PC-3 (cell line): ENCODE measurements at regions not wholly inside any gene's neighbourhood (a gene's known extent, or its start where the extent isn't known, plus 50 kb on each side); places are given as distances from the start of the nearest gene placed in this dataset.

Source experiments
- ATAC-seq: fragments of 200-7000 bp; cut with Tn5 transposase; 2 replicates; pipeline ENCODE4 v1.9.1; 2020; ENCODE audit warnings: mild to moderate bottlenecking, moderate library complexity
- BruUV-seq: library from RNA; stranded (reverse); fragments of 400-500 nt; replicated peaks from 2 replicates; lab custom pipeline; 2021; lab: Mats Ljungman, UMichigan
- CTCF ChIA-PET: fragments of 300-600 bp; sonication (Branson Sonifier 250); formaldehyde crosslinking; loops from one replicate; lab custom pipeline; 2022; ENCODE audit warnings: antibody characterized with exemption; lab: Charles Lee
- POLR2A ChIA-PET: fragments of 300-600 bp; sonication (Branson Sonifier 250); formaldehyde crosslinking; loops from one replicate; lab custom pipeline; 2022; ENCODE audit warnings: antibody characterized with exemption; ENCODE audit not compliant: unreplicated experiment; lab: Charles Lee
- DNase-seq: peaks from one replicate; pipeline ENCODE4 v3.0.0-alpha.2; 2015
- H2AFZ ChIP-seq: fragments of 300-600 bp; sonication (generic); 2 replicates; pipeline ENCODE4 v1.6.0; 2016; ENCODE audit warnings: antibody characterized with exemption, low read length
- H3F3A ChIP-seq: fragments of 300-600 bp; sonication (generic); one replicate; pipeline ENCODE4 v1.6.0; 2017; ENCODE audit warnings: antibody characterized with exemption, low read length, control low read depth, mild to moderate bottlenecking; ENCODE audit not compliant: unreplicated experiment
- H3K27ac ChIP-seq: fragments of 300-600 bp; sonication (generic); 2 replicates; pipeline ENCODE4 v1.5.1; 2016; ENCODE audit warnings: mild to moderate bottlenecking, low read length
- H3K27me3 ChIP-seq: fragments of 300-600 bp; sonication (generic); 2 replicates; pipeline ENCODE4 v1.6.1; 2016; ENCODE audit warnings: low read length, mixed read lengths
- H3K36me3 ChIP-seq: fragments of 300-600 bp; sonication (generic); 2 replicates; pipeline ENCODE4 v1.6.1; 2016; ENCODE audit warnings: low read depth, mixed run types, low read length, mixed read lengths
- H3K4me1 ChIP-seq: fragments of 300-600 bp; sonication (generic); 2 replicates; pipeline ENCODE4 v1.5.1; 2016; ENCODE audit warnings: low read length; ENCODE audit not compliant: insufficient read depth
- H3K4me2 ChIP-seq: fragments of 300-600 bp; sonication (generic); 2 replicates; pipeline ENCODE4 v1.6.0; 2016; ENCODE audit warnings: low read length
- H3K4me3 ChIP-seq: fragments of 300-600 bp; sonication (generic); 2 replicates; pipeline ENCODE4 v1.5.1; 2016; ENCODE audit warnings: mild to moderate bottlenecking, low read length, mixed read lengths
- H3K79me2 ChIP-seq: fragments of 300-600 bp; sonication (generic); 2 replicates; pipeline ENCODE4 v1.6.1; 2017; ENCODE audit warnings: low read length, mixed read lengths
- H3K9ac ChIP-seq: fragments of 300-600 bp; sonication (generic); 2 replicates; pipeline ENCODE4 v1.6.0; 2016; ENCODE audit warnings: mild to moderate bottlenecking, low read length
- H3K9me2 ChIP-seq: fragments of 300-600 bp; sonication (generic); replicated peaks from 2 replicates; pipeline ENCODE4 v1.6.1; 2016; ENCODE audit warnings: mixed run types, low read length, mixed read lengths
- H3K9me3 ChIP-seq: fragments of 300-600 bp; sonication (generic); 2 replicates; pipeline ENCODE4 v1.6.1; 2016; ENCODE audit warnings: low read length, mixed read lengths
- H4K20me1 ChIP-seq: fragments of 300-600 bp; sonication (generic); 2 replicates; pipeline ENCODE4 v1.6.1; 2016; ENCODE audit warnings: low read length, mixed read lengths
- CTCF ChIP-seq: fragments of 300-600 bp; sonication (generic); conservative IDR thresholded peaks from 2 replicates; pipeline ENCODE4 v1.5.1; 2017; ENCODE audit warnings: antibody characterized with exemption, low read depth, mild to moderate bottlenecking, low read length
- EZH2 ChIP-seq: fragments of 300-600 bp; sonication (generic); IDR thresholded peaks from one replicate; pipeline ENCODE4 v1.6.1; 2017; ENCODE audit warnings: antibody characterized with exemption, mild to moderate bottlenecking, low read length; ENCODE audit not compliant: unreplicated experiment
- EZH2phosphoT487 ChIP-seq: fragments of 300-600 bp; sonication (generic); IDR thresholded peaks from 2 replicates; pipeline ENCODE4 v1.6.1; 2018; ENCODE audit warnings: mild to moderate bottlenecking, antibody characterized with exemption, low read length, borderline replicate concordance
- intact Hi-C: fragments of 100-400 bp; cut with micrococcal nuclease; formaldehyde crosslinking; loops from 2 replicates; pipeline ENCODE4 v1.9.0; 2023

GRCh38 chr12:69167648-69168165, 71.7 kb upstream of the CPSF6 start:
- ChIA-PET CTCF (no interaction called here), POLR2A (no interaction called here)
- H3K4me3 ChIP-seq = no peak overlapping the region
- no peak overlapping the region for H3K9ac ChIP-seq
- no peak overlapping the region for H3K27ac ChIP-seq
- H3K4me2 ChIP-seq = no peak overlapping the region
- no peaks in the 10 kb centered on the region for H3F3A ChIP-seq
- intact Hi-C loops = no loop called here
- H3K9me2 ChIP-seq = no peaks in the 10 kb centered on the region
- no peaks in the 10 kb centered on the region for H3K79me2 ChIP-seq
- DNase-seq (no peak), ATAC-seq (no peak)
- H3K9me3 ChIP-seq = no peaks in the 10 kb centered on the region
- no peak overlapping the region for H2AFZ ChIP-seq
- no peaks in the 10 kb centered on the region for H3K36me3 ChIP-seq
- H3K4me1 ChIP-seq = no peaks in the 10 kb centered on the region
- H3K27me3 ChIP-seq = no peaks in the 10 kb centered on the region
- BruUV-seq = no TSS peak
- H4K20me1 ChIP-seq = no peaks in the 10 kb centered on the region
- TF ChIP-seq CTCF = no peak
- no peak for TF ChIP-seq EZH2phosphoT487
- no peak for TF ChIP-seq EZH2

- BruUV-seq = no TSS peak
- ChIA-PET CTCF (no interaction called here), POLR2A (no interaction called here)
- Histone ChIP-seq H2AFZ (no peak overlapping the region), H3K79me2 (no peaks in the 10 kb centered on the region), H3K4me2 (no peak overlapping the region), H4K20me1 (no peaks in the 10 kb centered on the region), H3K36me3 (no peaks in the 10 kb centered on the region), H3K9ac (no peak overlapping the region), H3K9me3 (no peaks in the 10 kb centered on the region), H3F3A (no peaks in the 10 kb centered on the region), H3K27me3 (no peaks in the 10 kb centered on the region), H3K27ac (no peak overlapping the region), H3K9me2 (no peaks in the 10 kb centered on the region), H3K4me3 (no peak overlapping the region), H3K4me1 (no peaks in the 10 kb centered on the region)
- TF ChIP-seq EZH2 (no peak), CTCF (no peak), EZH2phosphoT487 (no peak)
- intact Hi-C loops = no loop called here
- no peak for DNase-seq
- no peak for ATAC-seq
These were observed 71.0 kb upstream of the CPSF6 start for GRCh38 chr12:69168363-69168762.

DNA sequence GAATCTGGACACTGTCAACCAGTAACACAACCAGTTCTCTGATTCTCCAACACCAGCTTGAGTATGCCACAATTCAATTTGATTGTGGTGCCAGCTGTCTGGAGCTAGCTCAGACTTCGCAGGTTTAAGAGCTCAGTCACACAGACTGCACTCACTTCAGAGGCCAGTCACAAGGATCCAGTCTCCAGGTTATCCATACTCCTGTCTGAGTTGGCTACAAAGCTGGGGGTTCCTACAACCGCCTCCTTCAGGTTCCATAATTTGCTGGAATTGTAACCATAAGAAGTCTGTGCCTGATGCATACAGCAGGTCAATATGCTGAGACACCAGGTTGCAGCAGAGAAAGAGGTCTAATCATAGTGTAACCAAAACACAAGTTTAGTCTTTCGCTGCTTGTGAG, 70.5 kb upstream of the CPSF6 start:
- Histone ChIP-seq H3K4me1 (no peaks in the 10 kb centered on the region), H3K36me3 (no peaks in the 10 kb centered on the region), H3F3A (no peaks in the 10 kb centered on the region), H3K9me2 (no peaks in the 10 kb centered on the region), H3K27ac (no peak overlapping the region), H2AFZ (no peak overlapping the region), H3K27me3 (no peaks in the 10 kb centered on the region), H3K9me3 (no peaks in the 10 kb centered on the region), H3K79me2 (no peaks in the 10 kb centered on the region), H3K4me2 (no peak overlapping the region), H4K20me1 (no peaks in the 10 kb centered on the region), H3K9ac (no peak overlapping the region), H3K4me3 (no peak overlapping the region)
- ATAC-seq (no peak), DNase-seq (no peak)
- CTCF ChIA-PET = no interaction called here
- no TSS peak for BruUV-seq
- intact Hi-C loops = no loop called here
- no peak for TF ChIP-seq CTCF
- no peak for TF ChIP-seq EZH2phosphoT487
- TF ChIP-seq EZH2 = no peak
- POLR2A ChIA-PET = no interaction called here
